ENCODE measurements at regions not wholly inside any gene's neighbourhood (a gene's known extent, or its start where the extent isn't known, plus 50 kb on each side); places are given as distances from the start of the nearest gene placed in this dataset.
A peak's percentile ranks its signal among the peaks of the same experiment; 100 is the strongest.

DNA sequence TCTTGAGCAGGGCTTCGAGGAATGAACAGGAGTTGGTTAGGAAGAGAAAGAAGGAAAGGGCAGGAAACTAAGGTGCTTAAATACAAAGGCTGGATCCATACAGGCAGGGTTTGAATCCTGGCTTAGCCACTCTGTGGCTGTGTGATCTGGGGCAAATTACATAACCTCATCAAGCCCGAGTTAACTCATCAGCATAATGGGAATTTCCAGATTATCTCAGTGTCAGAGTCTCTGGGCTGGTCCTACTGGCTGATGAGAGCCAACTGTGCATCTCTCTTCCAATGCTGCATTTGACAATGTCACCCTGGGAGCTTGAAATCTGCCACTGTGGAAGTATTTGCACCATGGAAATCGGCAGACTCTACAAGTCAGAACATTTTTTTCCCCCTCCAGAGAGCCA is 83.8 kb upstream of the SLC6A6 start:
- no peak for DNase-seq

DNA sequence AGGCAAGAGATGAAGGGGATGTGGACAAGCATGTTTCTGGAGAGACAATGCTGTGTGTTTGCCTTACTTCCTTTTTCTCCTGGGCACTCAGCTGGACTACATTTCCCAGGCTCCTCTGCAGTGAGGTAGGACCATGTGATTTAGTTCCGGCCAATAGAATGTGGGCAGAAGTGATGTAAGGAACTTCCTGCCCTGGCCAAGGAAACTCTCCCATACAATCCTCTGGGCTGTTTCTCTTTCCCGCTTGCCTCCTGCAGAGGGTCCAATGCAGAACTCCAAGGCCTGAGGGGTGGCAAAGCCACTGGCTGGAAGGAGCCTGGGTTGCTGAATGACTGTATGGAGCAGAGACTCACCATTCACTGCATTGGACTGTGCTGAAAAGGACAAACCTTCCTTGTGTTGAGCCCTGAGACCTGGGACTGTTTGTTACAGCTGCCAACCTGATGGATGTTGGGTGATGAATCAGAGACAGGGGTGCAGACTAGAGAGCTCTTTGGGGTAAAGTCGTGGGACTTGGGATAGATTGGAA is 82.7 kb upstream of the SLC6A6 start:
- peak; percentile 82 for DNase-seq

DNA sequence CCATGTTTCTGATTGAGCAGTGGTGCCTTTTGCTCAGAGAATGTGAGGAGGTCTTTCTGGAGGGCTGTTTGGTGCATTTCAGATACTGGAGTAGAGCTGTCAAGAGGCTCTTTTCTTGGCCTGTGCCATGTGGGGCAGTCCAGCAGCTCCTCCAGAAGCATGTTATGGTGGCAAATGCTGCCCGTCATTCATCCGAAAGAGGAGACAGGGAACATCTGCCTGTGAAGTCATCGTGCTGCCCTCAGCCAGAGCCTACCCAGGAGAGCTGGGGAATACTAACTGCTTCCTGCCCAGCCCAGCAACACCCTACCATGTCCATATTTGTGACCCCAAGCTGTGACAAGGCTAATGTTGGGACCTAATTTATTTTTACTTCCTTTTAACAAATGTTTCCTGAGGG is 82.2 kb upstream of the SLC6A6 start:
- DNase-seq, result no peak

DNA sequence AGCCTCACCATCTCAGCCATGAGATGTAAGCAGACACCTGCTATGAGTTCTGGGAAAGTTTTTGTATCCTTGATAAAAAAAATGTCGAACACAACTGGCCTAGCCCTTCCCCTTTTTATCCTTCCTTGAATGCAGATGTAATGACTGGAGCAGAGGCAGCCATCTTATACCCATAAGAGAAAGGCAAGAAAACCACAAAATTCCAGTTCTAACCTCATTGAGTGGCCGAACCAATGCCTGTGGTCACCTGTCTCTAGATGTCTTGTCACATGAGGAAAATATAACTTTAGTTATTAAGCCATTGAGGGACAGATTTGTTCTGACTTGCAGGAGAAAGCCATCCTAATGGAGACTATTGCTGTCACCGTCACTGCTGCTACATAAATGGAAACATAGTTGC is 80.4 kb upstream of the SLC6A6 start:
- no peak for DNase-seq

DNA sequence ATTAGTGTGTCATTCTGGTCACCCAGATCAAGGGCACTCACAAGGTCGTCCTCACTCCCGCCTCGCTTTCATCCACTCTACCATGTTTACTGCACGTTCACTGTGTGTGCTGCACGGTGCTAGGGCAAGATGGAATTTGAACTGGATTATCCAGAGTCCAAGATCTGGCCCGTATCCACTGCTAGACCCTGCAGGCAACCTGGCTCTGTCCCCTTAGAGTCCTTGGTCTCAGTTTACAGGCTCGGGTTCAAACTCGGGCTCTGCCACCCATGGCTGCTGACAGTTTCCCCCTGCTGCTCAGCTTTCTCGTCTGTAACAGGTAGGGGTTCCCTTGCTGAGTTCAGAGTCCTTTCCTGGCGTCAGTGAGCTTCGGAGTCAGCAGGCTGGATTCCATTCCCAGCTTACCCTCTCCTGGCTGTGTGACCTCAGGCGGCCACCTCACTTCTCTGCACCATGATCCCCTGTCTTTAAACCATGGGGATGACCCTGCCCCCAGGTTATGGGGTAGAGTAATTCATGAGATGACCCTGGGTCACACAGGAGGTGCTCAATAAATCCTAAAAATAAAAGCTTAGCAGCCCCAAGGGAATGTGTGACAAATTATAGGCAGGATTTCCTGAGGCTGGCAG is 79.6 kb upstream of the SLC6A6 start:
- DNase-seq, result no peak

DNA sequence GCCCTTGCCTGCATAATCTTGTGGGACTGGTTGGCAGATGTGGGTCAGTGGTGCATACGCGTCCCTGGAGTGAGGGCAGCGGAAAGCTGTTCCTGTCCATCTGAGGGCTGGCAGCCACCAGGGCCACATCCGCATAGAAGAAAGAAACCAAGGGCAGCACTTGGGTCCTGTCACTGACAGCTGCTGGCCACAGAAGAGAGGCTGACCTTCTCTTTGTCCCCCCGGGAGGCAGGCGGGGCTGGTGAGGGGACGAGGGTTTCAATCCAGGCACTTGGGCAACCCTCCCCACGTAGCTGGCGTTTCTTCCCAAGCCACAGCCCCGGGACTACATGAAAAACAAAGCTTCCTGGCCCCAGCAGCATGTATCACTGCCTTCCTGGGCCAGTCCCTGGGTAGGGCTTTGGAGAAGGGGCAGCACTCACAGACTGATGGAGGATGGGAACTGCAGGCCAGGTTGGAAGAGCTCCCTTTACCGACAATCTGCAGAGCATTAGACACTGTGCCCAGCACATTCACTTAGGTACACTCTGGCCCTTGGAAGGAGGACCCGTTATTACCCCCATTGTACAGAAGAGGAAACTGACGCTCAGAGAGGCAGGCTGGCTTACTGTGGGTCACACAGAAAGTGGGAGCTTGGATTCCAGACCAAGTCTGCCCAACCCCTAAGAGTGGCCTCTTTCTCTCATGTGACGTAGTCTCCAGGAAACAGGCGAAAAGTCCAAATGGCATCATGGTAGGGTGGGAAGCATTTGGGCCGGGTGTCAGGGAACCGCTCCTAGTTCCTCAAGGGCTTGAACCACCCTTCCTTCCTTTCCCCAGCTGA is 78.8 kb upstream of the SLC6A6 start:
- no peak for DNase-seq

DNA sequence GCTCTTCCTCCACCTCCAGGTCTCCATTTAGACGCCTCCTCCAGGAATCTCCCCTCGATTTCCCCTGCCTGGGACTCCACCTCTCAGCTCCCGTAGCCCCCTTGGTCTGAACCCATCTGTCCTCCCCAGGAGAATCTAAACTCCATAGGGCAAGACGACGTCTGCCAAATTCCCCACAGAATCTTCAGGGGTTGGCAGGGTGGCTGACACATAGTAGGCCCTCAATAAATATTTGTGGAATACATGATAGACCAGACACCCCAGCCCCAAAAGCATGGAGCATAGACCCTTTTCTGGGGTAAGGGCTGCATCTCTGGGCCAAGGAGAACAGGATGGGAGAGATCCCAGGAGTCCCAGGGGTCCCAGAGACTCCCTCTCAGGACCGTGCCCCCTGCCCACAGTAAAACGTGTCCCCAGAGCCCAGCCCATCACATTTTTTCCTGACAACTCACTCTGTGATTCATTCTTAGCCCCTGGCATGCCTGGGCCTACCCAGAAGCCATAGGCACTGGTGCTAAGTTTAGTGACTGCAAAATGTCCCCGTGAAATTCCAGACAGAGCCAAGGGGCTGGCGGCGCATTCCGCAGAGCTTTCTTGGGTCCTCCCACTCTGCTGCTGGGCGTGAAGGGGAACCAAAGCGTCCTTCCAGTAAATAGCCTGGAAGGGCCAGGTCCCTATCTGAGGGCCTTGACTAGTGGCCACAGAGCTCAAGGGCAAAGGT is 78.0 kb upstream of the SLC6A6 start:
- DNase-seq, result no peak

DNA sequence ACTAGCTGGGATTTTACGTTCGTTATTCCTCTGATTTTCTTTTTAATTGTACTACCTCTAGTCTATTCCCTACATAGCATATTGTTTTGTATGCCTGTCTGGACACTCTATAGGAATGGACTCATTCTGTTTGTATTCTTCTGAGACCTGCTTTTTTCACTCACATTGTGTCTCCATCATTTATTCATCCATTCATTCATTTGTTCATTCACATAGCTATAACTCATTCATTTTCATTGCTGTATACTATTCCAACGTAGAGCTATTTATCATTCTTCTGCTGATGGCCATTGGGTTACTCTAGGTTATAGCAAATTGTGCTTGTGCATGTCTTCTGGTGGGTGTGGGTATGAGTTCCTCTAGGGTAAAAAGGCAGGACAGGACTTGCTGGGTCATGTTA is 74.0 kb upstream of the SLC6A6 start:
- DNase-seq, result no peak

DNA sequence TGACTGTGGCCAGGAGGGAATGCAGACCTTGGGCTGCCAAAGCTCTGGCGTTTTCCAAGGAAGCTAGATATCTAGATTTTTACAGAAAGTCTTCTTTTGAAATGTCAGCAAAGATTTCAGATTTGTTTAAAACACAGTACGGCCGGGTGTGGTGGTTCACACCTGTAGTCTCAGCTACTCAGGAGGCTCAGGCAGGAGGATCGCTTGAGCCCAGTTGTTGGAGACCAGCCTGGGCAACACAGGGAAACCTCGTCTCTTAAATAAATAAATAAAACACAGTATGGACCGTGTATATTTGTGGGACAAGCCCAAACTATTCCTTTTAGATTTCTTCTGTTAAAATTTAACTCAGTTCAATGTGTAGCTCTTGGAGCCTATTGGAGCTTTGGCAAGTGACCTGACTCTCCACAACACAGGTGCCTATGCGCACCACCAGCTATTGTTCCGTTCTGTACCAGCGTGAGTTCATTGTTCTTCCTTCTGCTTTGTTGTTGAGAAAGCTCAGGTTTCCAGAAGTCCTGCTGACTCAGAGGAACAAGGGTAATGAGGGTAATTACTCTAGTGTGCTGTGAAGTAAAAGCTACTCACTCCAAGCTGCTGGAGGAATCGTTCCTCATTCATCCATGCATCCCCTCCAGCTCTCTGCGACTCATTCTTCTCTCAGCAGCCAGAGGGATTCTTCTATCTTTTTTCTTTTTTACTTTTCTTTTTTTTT is 73.1 kb upstream of the SLC6A6 start:
- DNase-seq, result no peak

DNA sequence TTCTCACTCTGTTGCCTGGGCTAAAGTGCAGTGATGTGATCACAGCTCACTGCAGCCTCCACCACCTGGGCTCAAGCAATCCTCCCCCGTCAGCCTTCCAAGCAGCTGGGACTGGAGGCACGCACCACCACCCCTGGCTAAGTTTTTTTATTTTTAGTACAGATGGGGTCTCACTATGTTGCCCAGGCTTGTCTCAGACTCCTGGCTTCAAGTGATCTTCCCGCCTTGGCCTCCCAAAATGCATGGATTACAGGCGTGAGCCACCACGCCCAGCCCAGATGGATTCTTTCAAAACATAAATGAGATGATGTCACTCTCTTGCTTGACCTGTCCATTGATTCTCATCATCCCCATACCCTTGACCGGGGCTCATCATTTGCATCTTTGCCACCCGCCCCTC is 72.6 kb upstream of the SLC6A6 start:
- no peak for DNase-seq

DNA sequence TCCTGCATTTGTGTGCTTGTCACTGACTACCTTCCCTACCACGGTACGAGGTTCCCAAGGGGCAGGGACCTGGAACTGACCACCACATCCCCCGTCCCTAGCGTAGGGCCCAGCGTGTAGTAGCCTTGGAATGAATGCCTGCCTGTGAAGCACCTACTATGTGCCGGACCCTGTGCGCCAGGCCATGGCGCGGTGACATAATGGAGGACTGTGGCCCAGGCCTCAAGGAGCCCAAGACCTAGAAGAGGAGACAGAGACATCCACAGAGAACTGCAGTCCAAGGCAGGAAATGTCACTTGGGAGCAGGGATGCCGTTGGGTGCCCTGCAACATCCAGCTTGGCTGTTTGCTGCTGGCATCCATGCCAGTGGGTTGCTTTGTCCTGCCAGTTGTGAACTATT is 71.9 kb upstream of the SLC6A6 start:
- DNase-seq, result no peak

DNA sequence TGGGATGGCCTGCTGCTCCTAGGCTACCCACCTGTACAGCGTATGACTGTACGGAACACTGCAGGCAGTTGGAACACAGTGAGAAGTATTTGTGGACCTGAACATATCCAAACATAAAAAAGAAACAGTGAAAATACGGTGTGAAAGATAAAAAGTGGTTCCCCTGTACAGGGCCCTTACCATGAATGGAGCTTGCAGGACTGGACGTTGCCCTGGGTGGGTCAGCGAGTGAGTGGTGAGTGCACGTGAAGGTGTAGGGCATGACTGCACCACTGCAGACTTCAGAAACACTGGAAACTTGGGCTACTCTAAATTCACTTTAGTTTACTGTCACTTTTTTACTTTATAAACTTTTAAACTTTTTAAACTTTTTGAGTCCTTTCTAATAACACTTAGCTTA is 71.2 kb upstream of the SLC6A6 start:
- DNase-seq, result no peak

DNA sequence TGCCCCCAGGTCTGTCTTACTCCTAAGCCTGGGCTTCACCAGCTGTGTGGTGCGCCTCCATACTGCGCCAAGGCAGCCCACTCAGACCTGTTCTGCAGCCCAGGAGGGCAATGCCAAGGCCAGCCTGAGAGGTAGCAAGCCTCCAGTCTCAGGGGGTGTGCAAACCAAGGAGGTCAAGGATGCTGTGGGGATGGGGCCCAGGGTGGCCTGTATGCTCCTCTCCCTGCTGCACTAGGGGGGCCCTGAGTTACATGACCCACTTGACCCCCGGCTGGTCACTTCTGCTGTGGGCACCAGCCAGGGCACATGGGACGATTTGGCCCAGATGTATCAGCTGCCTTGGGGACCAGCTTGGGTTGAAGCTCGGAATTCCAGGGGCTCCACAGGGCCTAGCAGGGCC is 70.0 kb upstream of the SLC6A6 start:
- no peak for DNase-seq

DNA sequence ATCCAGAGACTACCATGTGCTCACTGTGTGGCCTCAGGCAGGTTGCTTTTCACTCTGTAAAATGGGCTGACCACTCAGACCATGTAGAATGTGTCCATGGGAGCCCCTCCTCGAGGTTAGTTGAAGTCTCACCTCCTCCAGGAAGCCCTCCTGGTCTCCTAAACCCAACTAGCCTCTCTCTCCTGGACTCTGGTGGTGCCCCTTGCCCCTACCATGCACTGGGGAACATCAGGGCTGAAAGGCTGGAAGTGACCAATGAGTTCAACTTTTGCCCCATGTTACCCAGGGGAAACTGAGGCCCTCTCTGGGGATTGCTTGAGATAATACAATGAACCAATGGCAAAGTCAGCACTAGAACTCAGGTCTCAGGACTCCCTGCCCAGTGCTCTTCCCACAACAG is 69.2 kb upstream of the SLC6A6 start:
- DNase-seq, result no peak

DNA sequence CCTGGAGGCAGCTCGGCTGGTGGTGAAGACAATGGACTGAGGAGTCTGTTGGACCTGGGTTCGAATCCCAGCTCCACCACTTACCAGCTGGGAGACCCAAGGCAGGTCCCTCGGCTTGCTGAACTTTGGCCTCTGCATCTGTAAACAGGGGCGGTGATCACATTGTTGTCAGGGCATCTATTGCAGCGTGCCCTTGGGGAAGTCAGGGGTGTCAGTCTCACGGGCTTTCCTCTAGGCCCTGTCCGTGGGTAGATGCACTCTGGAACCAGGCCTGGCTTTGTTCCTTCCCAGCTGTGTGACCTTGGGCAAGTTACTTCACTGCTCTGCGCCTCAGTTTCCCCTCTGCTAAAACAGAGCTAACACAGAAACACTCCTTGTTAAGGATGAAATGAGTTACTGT is 68.8 kb upstream of the SLC6A6 start:
- no peak for DNase-seq

DNA sequence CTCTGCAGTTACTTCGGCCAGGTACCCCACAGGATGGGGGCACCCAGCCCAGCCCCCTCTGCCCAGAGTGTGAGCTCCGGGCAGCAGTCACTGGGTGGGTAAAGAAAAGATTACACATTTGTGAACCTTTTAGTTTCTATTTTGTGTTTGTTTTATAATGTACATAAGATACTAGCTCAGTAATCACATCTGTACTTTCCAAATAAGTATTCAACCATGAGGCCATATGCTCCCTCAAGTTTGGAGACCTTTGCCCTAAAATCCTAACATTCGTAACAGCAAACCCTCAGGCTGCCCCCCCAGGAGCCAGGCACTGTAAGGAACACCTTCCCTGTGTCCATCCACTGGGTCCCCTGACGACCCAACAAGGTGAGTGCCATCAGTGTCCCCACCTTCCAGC is 68.3 kb upstream of the SLC6A6 start:
- no peak for DNase-seq

DNA sequence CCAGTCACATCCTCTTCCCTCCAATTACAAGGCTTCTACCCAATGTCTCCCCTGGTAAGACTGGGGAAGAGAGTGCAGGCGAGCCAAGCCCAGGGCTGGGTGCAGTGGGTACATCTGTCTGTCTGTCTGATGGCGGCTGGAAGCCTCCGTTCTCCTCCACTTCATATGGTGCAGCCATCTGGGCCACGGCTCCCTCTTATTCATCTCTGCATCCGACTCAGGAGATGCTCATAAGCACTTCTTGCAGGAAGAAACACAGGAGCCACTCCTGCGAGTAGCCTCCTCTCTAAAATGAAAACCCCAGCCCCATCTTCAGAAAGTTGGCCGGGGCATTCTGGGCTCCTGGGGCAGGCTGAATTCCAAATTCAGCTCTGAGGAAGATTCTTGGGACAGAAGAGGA is 67.5 kb upstream of the SLC6A6 start:
- DNase-seq, result no peak

DNA sequence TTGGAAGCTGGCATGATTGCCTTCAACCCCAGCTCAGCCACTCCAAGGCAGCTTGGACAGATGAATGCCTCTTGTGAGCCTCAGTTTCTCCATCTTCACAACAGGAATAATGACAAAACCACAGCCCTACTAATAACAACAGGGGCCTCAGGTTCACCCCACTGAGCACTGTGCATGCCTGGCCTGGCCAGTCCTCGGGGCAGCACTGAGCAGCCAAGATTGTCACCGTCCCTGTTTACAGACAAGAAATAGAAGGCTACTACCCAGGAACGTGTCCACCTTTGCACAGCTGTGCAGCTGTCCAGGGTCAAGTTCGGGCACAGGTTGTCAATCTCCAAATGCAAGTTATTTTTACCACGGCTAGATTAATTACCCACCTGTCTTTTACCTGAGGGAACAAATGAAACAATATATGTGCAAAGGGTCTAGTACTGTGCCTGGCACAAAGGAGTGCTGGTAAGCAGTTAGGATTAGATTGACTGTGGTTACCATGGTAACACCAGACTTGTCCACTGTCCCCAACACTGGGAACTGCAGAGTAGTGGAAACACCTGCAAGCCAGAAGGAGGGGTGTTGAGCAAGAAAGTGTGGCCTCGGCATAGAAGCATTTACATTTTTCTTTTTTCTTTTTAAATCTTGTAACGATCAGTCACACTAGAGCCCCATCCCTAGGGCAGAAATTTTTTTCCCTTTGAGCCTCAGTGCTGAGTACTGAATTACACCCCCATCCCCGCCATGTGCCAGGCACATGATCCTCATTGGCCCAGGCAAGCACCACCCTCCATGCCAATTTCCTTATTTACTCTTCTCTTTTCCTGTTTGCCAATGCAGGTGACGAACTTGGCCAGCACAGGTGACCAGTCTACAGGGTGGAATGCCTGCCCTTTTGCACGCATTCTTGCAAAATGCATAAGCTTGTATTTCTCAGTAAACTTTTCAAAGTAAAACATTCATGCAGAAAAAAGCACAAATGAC is 66.3 kb upstream of the SLC6A6 start:
- no peak for DNase-seq

DNA sequence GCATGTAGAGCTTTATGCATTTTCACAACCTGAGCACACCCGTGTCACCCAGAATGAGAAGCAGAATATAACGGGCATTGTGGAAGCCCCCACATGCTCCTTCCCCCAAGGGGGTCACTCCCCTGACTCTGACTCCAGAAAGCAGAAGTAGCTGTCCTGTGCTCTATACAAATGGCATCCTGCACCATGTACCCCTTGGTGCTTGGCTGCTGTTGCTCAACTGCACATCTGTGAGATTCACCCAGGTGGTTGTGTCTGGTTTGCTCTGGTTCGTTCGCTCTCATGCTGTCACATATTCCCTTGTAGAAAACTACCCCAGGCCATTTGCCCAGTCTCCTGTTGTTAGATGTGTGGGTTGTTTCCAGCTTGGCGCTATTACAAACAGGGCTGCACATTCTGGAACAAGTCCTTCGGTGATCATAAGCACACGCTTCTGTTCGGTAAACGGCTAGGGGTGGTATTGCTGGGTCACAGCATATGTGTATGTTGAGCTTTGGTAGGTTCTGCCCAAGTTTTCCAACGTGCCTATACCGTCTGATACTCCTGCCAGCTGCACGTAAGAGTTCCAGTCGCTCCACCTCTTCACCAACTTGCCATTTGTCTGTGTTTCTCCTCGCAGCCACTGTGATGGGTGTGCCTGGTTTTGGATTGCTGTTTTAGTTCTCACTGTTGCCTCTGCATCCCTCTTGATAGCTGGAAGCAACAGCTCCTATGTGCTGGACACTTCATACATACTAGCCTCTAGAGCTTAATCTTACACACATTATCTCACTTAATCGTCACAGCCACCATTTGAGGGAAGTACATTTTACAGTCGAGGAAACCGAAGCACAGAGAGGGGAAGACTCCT is 65.4 kb upstream of the SLC6A6 start:
- no peak for DNase-seq

DNA sequence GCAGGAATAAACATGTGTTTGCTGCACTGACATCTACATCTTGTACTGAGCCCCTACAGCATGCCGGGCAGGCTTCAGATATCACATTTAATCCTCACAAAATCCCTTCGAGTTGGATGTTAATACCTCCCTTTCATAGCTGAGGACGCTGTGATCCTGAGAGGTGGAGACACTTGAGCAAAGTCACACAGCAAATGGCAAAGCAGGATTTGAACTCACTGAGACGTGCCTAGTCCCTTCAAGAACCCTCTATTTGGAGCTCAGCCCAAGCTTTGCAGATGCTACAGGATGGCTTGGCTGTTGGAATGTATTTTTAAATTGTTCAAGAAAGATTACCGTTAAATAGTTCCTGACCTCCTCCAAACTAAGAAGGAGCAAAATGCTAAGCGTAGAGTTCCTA is 64.6 kb upstream of the SLC6A6 start:
- no peak for DNase-seq

DNA sequence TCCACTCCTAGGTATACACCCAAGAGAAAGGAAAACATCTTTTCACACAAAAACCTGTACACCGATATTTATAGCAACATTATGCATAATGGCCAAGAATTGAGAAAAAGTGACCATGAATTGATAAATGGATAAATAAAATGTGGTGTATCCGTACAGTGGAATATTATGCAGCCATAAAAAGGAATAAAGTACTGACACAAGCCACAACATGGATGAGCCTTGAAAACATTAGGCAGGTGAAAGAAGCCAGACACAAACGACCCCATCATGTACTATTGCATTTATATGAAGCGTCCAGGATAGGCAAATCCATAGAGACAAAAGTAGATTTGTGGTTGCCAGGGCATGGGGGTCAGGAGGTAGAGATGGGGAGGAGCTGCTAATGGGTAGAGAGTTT is 64.2 kb upstream of the SLC6A6 start:
- no peak for DNase-seq

Data from hematopoietic multipotent progenitor cell treated with erythropoietin and hydrocortisone succinate and interleukin-3 and kit ligand, for 8 days (in vitro differentiated cells).